HCT116 (cell line): ENCODE measurements at regions not wholly inside any gene's neighbourhood (a gene's known extent, or its start where the extent isn't known, plus 50 kb on each side); places are given as distances from the start of the nearest gene placed in this dataset.

Source experiments
- ATAC-seq: fragments of 200-7000 bp; cut with Tn5 transposase; 2 replicates; pipeline ENCODE4 v1.9.1; 2020; ENCODE audit warnings: mild to moderate bottlenecking, moderate library complexity
- BruUV-seq: library from RNA; stranded (reverse); fragments of 400-500 nt; replicated peaks from 2 replicates; lab custom pipeline; 2021; lab: Mats Ljungman, UMichigan
- CTCF ChIA-PET: fragments of 300-600 bp; sonication (Branson Sonifier 250); formaldehyde crosslinking; loops from one replicate; lab custom pipeline; 2021; ENCODE audit warnings: antibody characterized with exemption; lab: Charles Lee
- POLR2A ChIA-PET: fragments of 300-600, 350-600 bp; sonication (Branson Sonifier 250); formaldehyde crosslinking; loops from one replicate; lab custom pipeline; 2021; ENCODE audit warnings: antibody characterized with exemption; lab: Charles Lee
- RAD21 ChIA-PET, 2 experiments: fragments of 300-600 bp; sonication (Branson Sonifier 250); formaldehyde crosslinking; loops; one replicate each; lab custom pipeline; 2023; ENCODE audit warnings: low total read pairs in 2 of 2; ENCODE audit not compliant: uncharacterized antibody in 2 of 2, unreplicated experiment in 2 of 2, low non-redundant PET in 1 of 2; lab: Charles Lee
- DNase-seq: peaks from one replicate; pipeline ENCODE4 v3.0.0-alpha.2; 2010; ENCODE audit warnings: low read depth, low spot score
- H2AFZ ChIP-seq: fragments of 200-600 bp; shearing (Covaris generic), sonication (generic); 2 replicates; pipeline ENCODE4 v1.6.1; 2017; ENCODE audit warnings: low read depth, mixed run types, mixed read lengths, antibody characterized with exemption, low read length; ENCODE audit not compliant: poor library complexity, severe bottlenecking
- H3K27ac ChIP-seq: 2 replicates; pipeline ENCODE4 v1.5.1; 2012; ENCODE audit warnings: low read depth, low read length
- H3K27me3 ChIP-seq: fragments of 200-600 bp; sonication (generic); 2 replicates; pipeline ENCODE4 v1.6.1; 2016; ENCODE audit warnings: mixed run types, low read length, mixed read lengths; ENCODE audit not compliant: insufficient read depth
- H3K36me3 ChIP-seq, 2 experiments: fragments of 200-500 bp in 1 of 2; fragments of 200-600 bp in 1 of 2; sonication (Bioruptor generic) in 1 of 2; sonication (generic) in 1 of 2; 2 replicates each; pipeline versions ENCODE4 v1.5.1 to v1.6.1; 2014 to 2016; ENCODE audit warnings: low read length in 2 of 2, inconsistent platforms in 1 of 2, mixed read lengths in 1 of 2, mixed run types in 1 of 2; ENCODE audit not compliant: insufficient read depth in 2 of 2, control insufficient read depth in 1 of 2
- H3K4me1 ChIP-seq, 2 experiments: fragments of 200-600 bp in 1 of 2; sonication (generic) in 1 of 2; 2 replicates each; pipeline versions ENCODE4 v1.5.1 to v1.6.1; 2012 to 2017; ENCODE audit warnings: low read length in 2 of 2, inconsistent platforms in 1 of 2, mild to moderate bottlenecking in 1 of 2, mixed read lengths in 1 of 2, mixed run types in 1 of 2, moderate library complexity in 1 of 2; ENCODE audit not compliant: insufficient read depth in 2 of 2, control insufficient read depth in 1 of 2
- H3K4me2 ChIP-seq: fragments of 200-600 bp; sonication (generic); 2 replicates; pipeline ENCODE4 v1.6.1; 2017; ENCODE audit warnings: mixed run types, low read length, mixed read lengths
- H3K4me3 ChIP-seq, 2 experiments: fragments of 200-600 bp in 1 of 2; sonication (generic) in 1 of 2; replicated peaks in 1 of 2; 2 replicates each; pipeline ENCODE4 v1.5.1; 2011 to 2016; ENCODE audit warnings: low read length in 2 of 2, control low read depth in 1 of 2, low read depth in 1 of 2, mild to moderate bottlenecking in 1 of 2, mixed read lengths in 1 of 2, mixed run types in 1 of 2
- H3K79me2 ChIP-seq: fragments of 200-600 bp; sonication (generic); 2 replicates; pipeline ENCODE4 v1.6.1; 2017; ENCODE audit warnings: mild to moderate bottlenecking, mixed run types, low read length, moderate library complexity, mixed read lengths; ENCODE audit not compliant: insufficient read depth
- H3K9ac ChIP-seq: fragments of 200-600 bp; sonication (generic); 2 replicates; pipeline ENCODE4 v1.6.1; 2016; ENCODE audit warnings: low read length, mixed read lengths
- H3K9me2 ChIP-seq: fragments of 200-600 bp; sonication (generic), shearing (Covaris generic); 2 replicates; pipeline ENCODE4 v1.6.1; 2017; ENCODE audit warnings: mixed run types, mild to moderate bottlenecking, moderate library complexity; ENCODE audit not compliant: insufficient read depth
- H3K9me3 ChIP-seq, 2 experiments: fragments of 200-500 bp in 1 of 2; fragments of 200-600 bp in 1 of 2; sonication (Bioruptor generic) in 1 of 2; sonication (generic) in 1 of 2; 2 replicates each; pipeline ENCODE4 v1.6.1; 2014 to 2017; ENCODE audit warnings: low read length in 2 of 2, mixed read lengths in 2 of 2, inconsistent platforms in 1 of 2, low read depth in 1 of 2, mild to moderate bottlenecking in 1 of 2, mixed run types in 1 of 2, moderate library complexity in 1 of 2; ENCODE audit not compliant: control insufficient read depth in 1 of 2, insufficient read depth in 1 of 2
- H4K20me1 ChIP-seq: fragments of 200-600 bp; sonication (generic), shearing (Covaris generic); 2 replicates; pipeline ENCODE4 v1.6.1; 2017; ENCODE audit warnings: mixed run types, mild to moderate bottlenecking, moderate library complexity; ENCODE audit not compliant: insufficient read depth
- CBX3 ChIP-seq: IDR thresholded peaks from 2 replicates; pipeline ENCODE4 v1.6.1; 2012; ENCODE audit warnings: low read depth
- ELF1 ChIP-seq: IDR thresholded peaks from 2 replicates; pipeline ENCODE4 v1.6.1; 2012; ENCODE audit warnings: low read depth, borderline replicate concordance
- EZH2 ChIP-seq: fragments of 200-600 bp; sonication (generic); IDR thresholded peaks from 2 replicates; pipeline ENCODE4 v1.6.1; 2017; ENCODE audit warnings: antibody characterized with exemption, mixed run types
- EZH2phosphoT487 ChIP-seq: fragments of 200-600 bp; IDR thresholded peaks from 2 replicates; pipeline ENCODE4 v1.6.1; 2018; ENCODE audit warnings: antibody characterized with exemption, borderline replicate concordance
- FOSL1 ChIP-seq: IDR thresholded peaks from 2 replicates; pipeline ENCODE4 v1.6.1; 2012; ENCODE audit warnings: low read depth
- JUND ChIP-seq: IDR thresholded peaks from 2 replicates; pipeline ENCODE4 v1.6.1; 2012
- POLR2A ChIP-seq: IDR thresholded peaks from 2 replicates; pipeline ENCODE4 v1.7.0; 2011; ENCODE audit warnings: borderline replicate concordance; ENCODE audit not compliant: insufficient read depth, insufficient read length; ENCODE audit errors: extremely low read depth
- POLR2AphosphoS5 ChIP-seq: IDR thresholded peaks from 2 replicates; pipeline ENCODE4 v1.6.1; 2011; ENCODE audit warnings: mild to moderate bottlenecking, low read depth, low read length, moderate library complexity
- SIN3A ChIP-seq: IDR thresholded peaks from 2 replicates; pipeline ENCODE4 v1.6.1; 2012; ENCODE audit warnings: low read depth
- SP1 ChIP-seq: IDR thresholded peaks from 2 replicates; pipeline ENCODE4 v1.6.1; 2012; ENCODE audit warnings: low read depth
- TCF7L2 ChIP-seq: IDR thresholded peaks from 2 replicates; pipeline ENCODE4 v1.7.0; 2011; ENCODE audit warnings: borderline replicate concordance, inconsistent platforms; ENCODE audit not compliant: insufficient read depth, insufficient read length; ENCODE audit errors: extremely low read depth
- YY1 ChIP-seq: IDR thresholded peaks from 2 replicates; pipeline ENCODE4 v1.6.1; 2011; ENCODE audit warnings: low read length, low read depth, moderate library complexity, mild to moderate bottlenecking; ENCODE audit not compliant: insufficient replicate concordance; ENCODE audit errors: extremely low read depth
- ZBTB33 ChIP-seq: IDR thresholded peaks from 2 replicates; pipeline ENCODE4 v1.6.1; 2011; ENCODE audit warnings: mild to moderate bottlenecking, low read length, moderate library complexity; ENCODE audit not compliant: insufficient replicate concordance; ENCODE audit errors: extremely low read depth
- ZNF274 ChIP-seq: fragments of 200-500 bp; sonication (Bioruptor generic); IDR thresholded peaks from 2 replicates; pipeline ENCODE4 v1.6.1; 2014; ENCODE audit warnings: mild to moderate bottlenecking, low read depth, low read length, inconsistent platforms
- intact Hi-C: fragments of 100-400 bp; cut with micrococcal nuclease; formaldehyde crosslinking; loops from 2 replicates; pipeline ENCODE4 v1.10.0; 2022
- TF ChIP-seq, protein P1 (sequence below): IDR thresholded peaks from 2 replicates; pipeline ENCODE4 v1.6.1; 2012

GRCh38 chr18:14964002-14964401, 216.0 kb downstream of the ANKRD30B start:
- POLR2A ChIA-PET = no interaction called here

More at GRCh38 chr18:14964002-14964401, 216.0 kb downstream of the ANKRD30B start:
- TF ChIP-seq FOSL1 (no peak), TCF7L2 (no peak), JUND (no peak), POLR2AphosphoS5 (no peak), SIN3A (no peak), CBX3 (no peak), EZH2phosphoT487 (no peak), EZH2 (no peak), POLR2A (no peak), YY1 (no peak), ELF1 (no peak), SP1 (no peak), ZNF274 (no peak), ZBTB33 (no peak)
- TF ChIP-seq, protein P1, sequence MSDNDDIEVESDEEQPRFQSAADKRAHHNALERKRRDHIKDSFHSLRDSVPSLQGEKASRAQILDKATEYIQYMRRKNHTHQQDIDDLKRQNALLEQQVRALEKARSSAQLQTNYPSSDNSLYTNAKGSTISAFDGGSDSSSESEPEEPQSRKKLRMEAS = no peak
- DNase-seq (no peak), ATAC-seq (no peak)
- no TSS peak for BruUV-seq
- Histone ChIP-seq H3K27me3 (no peaks in the 10 kb centered on the region), H3K79me2 (no peaks in the 10 kb centered on the region), H3K9me3 (peaks cover 5 to 7% of the 10 kb centered on the region in 2 experiments; a peak in 3 of 4 replicates), H3K4me1 (no peaks in the 10 kb centered on the region), H2AFZ (no peak overlapping the region), H3K36me3 (no peaks in the 10 kb centered on the region), H3K9ac (no peak overlapping the region), H3K27ac (no peak overlapping the region), H3K9me2 (no peaks in the 10 kb centered on the region), H4K20me1 (no peaks in the 10 kb centered on the region), H3K4me3 (no peak overlapping the region), H3K4me2 (no peak overlapping the region)
- intact Hi-C loops = no loop called here
- RAD21 ChIA-PET = no interaction called here
- CTCF ChIA-PET = no interaction called here
